Osteocyte (in vitro differentiated cells): ENCODE measurements at regions not wholly inside any gene's neighbourhood (a gene's known extent, or its start where the extent isn't known, plus 50 kb on each side); places are given as distances from the start of the nearest gene placed in this dataset.

ENCODE experiments used
- DNase-seq: peaks from one replicate; pipeline ENCODE4 v3.0.0; 2021; ENCODE audit warnings: mixed read lengths; ENCODE audit not compliant: unreplicated experiment; ENCODE audit errors: extremely low spot score
- H3K27ac Mint-ChIP-seq: one replicate; pipeline ENCODE4 v1.8.0; 2021; ENCODE audit warnings: mild to moderate bottlenecking, mixed read lengths; ENCODE audit not compliant: unreplicated experiment
- H3K27me3 Mint-ChIP-seq: one replicate; pipeline ENCODE4 v1.8.0; 2021; ENCODE audit warnings: mixed read lengths; ENCODE audit not compliant: unreplicated experiment
- H3K36me3 Mint-ChIP-seq: one replicate; pipeline ENCODE4 v1.8.0; 2021; ENCODE audit warnings: mixed read lengths; ENCODE audit not compliant: unreplicated experiment
- H3K4me1 Mint-ChIP-seq: one replicate; pipeline ENCODE4 v1.8.0; 2021; ENCODE audit warnings: mixed read lengths; ENCODE audit not compliant: unreplicated experiment
- H3K4me3 Mint-ChIP-seq: one replicate; pipeline ENCODE4 v1.8.0; 2021; ENCODE audit warnings: mild to moderate bottlenecking, moderate library complexity, mixed read lengths; ENCODE audit not compliant: unreplicated experiment
- H3K9me3 Mint-ChIP-seq: one replicate; pipeline ENCODE4 v1.8.0; 2021; ENCODE audit warnings: mixed read lengths; ENCODE audit not compliant: unreplicated experiment
- TF ChIP-seq, protein P1 (sequence below): fragments of 200-600 bp; sonication (generic); IDR thresholded peaks from 2 replicates; pipeline ENCODE4 v1.5.0; 2021; ENCODE audit warnings: antibody characterized with exemption, mild to moderate bottlenecking, moderate library complexity

- TF ChIP-seq, protein P1, sequence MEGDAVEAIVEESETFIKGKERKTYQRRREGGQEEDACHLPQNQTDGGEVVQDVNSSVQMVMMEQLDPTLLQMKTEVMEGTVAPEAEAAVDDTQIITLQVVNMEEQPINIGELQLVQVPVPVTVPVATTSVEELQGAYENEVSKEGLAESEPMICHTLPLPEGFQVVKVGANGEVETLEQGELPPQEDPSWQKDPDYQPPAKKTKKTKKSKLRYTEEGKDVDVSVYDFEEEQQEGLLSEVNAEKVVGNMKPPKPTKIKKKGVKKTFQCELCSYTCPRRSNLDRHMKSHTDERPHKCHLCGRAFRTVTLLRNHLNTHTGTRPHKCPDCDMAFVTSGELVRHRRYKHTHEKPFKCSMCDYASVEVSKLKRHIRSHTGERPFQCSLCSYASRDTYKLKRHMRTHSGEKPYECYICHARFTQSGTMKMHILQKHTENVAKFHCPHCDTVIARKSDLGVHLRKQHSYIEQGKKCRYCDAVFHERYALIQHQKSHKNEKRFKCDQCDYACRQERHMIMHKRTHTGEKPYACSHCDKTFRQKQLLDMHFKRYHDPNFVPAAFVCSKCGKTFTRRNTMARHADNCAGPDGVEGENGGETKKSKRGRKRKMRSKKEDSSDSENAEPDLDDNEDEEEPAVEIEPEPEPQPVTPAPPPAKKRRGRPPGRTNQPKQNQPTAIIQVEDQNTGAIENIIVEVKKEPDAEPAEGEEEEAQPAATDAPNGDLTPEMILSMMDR: no peak
- Mint-ChIP-seq H3K4me3 (no peak overlapping the region), H3K9me3 (no peaks in the 10 kb centered on the region), H3K27me3 (no peaks in the 10 kb centered on the region), H3K36me3 (no peaks in the 10 kb centered on the region), H3K27ac (no peak overlapping the region), H3K4me1 (no peaks in the 10 kb centered on the region)
- no peak for DNase-seq
Measured at GRCh38 chr5:87900419-87900818, 368.2 kb downstream of the TMEM161B start.

DNA sequence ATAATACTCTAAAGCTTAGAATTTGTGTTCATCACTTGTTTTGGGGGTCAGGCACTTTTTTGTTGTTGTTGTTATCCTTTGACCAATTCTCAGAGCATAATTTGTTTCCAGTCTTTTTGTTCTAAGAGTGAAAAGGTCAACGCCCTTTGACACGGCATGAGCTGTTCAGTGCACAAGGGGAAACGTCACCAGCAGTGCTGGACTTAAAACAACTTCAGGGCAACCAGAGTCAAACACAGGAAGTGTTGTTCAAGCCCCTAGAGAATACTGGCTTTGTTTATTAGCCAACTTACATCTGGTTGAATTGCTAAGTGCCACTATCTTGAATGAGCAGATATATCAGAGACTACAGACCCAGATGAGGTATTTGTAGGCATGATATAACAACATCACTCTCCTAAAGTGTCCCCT, 368.9 kb downstream of the TMEM161B start:
- no peaks in the 10 kb centered on the region for H3K4me1 Mint-ChIP-seq
- TF ChIP-seq, protein P1: no peak
- H3K27ac Mint-ChIP-seq: no peak overlapping the region
- no peaks in the 10 kb centered on the region for H3K9me3 Mint-ChIP-seq
- no peaks in the 10 kb centered on the region for H3K36me3 Mint-ChIP-seq
- H3K27me3 Mint-ChIP-seq: no peaks in the 10 kb centered on the region
- DNase-seq: no peak
- H3K4me3 Mint-ChIP-seq: no peak overlapping the region

DNA sequence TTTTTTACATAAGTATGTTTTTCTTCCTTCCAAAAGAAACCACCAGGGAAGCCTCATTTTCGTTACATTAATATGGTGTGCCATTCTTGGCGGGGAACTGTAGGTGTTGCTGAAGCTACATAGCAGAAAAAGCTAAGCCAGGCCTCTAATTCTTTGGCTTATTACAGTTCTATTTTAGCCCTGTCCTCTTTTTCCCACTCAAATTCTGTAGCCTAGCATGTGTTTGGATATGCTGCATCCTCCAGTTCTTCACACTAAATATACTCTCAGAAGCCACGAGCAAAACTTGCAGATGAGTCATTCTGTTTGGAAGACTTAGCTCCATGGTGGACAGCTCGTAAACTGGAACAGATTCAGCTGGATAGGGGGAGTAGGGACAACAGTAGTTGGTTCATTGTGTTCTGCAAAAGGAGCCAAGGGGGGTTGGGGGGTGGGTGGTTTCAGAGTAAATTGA, 369.4 kb downstream of the TMEM161B start:
- TF ChIP-seq, protein P1: no peak
- Mint-ChIP-seq H3K4me3 (no peak overlapping the region), H3K27ac (no peak overlapping the region), H3K36me3 (no peaks in the 10 kb centered on the region), H3K27me3 (no peaks in the 10 kb centered on the region), H3K4me1 (no peaks in the 10 kb centered on the region), H3K9me3 (no peaks in the 10 kb centered on the region)
- no peak for DNase-seq

GRCh38 chr5:87898574-87898973, 370.1 kb downstream of the TMEM161B start:
- TF ChIP-seq, protein P1: no peak
- Mint-ChIP-seq H3K9me3 (no peaks in the 10 kb centered on the region), H3K4me1 (no peaks in the 10 kb centered on the region), H3K27ac (no peak overlapping the region), H3K27me3 (no peaks in the 10 kb centered on the region), H3K4me3 (no peak overlapping the region), H3K36me3 (no peaks in the 10 kb centered on the region)
- no peak for DNase-seq

GRCh38 chr5:87888139-87888538, 380.5 kb downstream of the TMEM161B start:
- Mint-ChIP-seq H3K27me3 (no peaks in the 10 kb centered on the region), H3K27ac (no peak overlapping the region), H3K9me3 (peaks cover 3% of the 10 kb centered on the region), H3K4me3 (no peak overlapping the region), H3K36me3 (no peaks in the 10 kb centered on the region), H3K4me1 (no peaks in the 10 kb centered on the region)
- TF ChIP-seq, protein P1: no peak
- no peak for DNase-seq
